ENCODE measurements at regions not wholly inside any gene's neighbourhood (a gene's known extent, or its start where the extent isn't known, plus 50 kb on each side); places are given as distances from the start of the nearest gene placed in this dataset.

DNA sequence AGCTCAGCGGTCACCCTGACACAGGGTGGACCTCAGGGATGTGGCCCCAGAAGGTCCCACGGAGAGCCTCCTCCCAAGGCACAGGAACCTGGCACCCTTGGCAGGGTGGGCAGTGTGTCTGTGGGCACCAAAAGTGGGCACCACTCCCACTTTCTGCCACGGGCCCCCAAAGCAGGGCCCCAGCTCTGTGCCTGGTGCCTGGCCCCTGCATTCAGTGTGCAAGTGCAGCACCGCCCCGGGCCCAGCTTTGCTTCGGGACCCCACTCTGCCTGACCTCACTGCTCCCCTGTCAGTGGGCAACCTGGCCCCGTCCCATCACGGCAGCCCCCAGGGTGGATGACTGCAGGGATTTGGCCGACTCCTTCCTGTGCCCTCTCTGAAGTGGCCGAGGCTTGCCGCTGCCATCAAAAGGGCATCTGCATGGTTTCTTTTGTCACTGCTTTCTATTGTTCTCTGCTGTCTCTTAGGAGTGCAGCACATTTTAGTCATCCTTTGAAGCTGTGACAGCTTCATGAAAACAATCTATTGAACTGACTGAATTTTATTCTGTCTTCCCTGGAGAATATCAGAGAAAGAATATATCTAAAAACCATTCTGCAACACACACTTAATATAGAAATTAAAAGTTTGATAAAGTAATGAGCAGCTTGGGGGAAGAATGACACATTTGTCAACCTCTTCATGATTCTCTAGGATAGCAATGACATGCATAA, 302.4 kb downstream of the FAM47B start:
- TF ChIP-seq, protein P1, sequence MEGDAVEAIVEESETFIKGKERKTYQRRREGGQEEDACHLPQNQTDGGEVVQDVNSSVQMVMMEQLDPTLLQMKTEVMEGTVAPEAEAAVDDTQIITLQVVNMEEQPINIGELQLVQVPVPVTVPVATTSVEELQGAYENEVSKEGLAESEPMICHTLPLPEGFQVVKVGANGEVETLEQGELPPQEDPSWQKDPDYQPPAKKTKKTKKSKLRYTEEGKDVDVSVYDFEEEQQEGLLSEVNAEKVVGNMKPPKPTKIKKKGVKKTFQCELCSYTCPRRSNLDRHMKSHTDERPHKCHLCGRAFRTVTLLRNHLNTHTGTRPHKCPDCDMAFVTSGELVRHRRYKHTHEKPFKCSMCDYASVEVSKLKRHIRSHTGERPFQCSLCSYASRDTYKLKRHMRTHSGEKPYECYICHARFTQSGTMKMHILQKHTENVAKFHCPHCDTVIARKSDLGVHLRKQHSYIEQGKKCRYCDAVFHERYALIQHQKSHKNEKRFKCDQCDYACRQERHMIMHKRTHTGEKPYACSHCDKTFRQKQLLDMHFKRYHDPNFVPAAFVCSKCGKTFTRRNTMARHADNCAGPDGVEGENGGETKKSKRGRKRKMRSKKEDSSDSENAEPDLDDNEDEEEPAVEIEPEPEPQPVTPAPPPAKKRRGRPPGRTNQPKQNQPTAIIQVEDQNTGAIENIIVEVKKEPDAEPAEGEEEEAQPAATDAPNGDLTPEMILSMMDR (IDR thresholded peaks at IDR 0.05), result no peak
- TF ChIP-seq POLR2A (IDR thresholded peaks at IDR 0.05), result no peak

Data from Peyer's patch (tissue), 4 donors.